Progenitor cell of endocrine pancreas (in vitro differentiated cells): ENCODE measurements at regions not wholly inside any gene's neighbourhood (a gene's known extent, or its start where the extent isn't known, plus 50 kb on each side); places are given as distances from the start of the nearest gene placed in this dataset.

ENCODE experiments used
- DNase-seq: peaks from one replicate; pipeline ENCODE4 v3.0.0; 2021; ENCODE audit warnings: low spot score; ENCODE audit not compliant: unreplicated experiment
- H3K27ac Mint-ChIP-seq: 2 replicates; pipeline ENCODE4 v1.8.0; 2021; ENCODE audit warnings: mild to moderate bottlenecking, moderate library complexity, mixed read lengths
- H3K27me3 Mint-ChIP-seq: 2 replicates; pipeline ENCODE4 v1.8.0; 2021; ENCODE audit warnings: mixed read lengths
- H3K36me3 Mint-ChIP-seq: 2 replicates; pipeline ENCODE4 v1.8.0; 2022; ENCODE audit warnings: mixed read lengths; ENCODE audit not compliant: insufficient read depth
- H3K4me1 Mint-ChIP-seq: 2 replicates; pipeline ENCODE4 v1.8.0; 2021; ENCODE audit warnings: low read depth, mixed read lengths
- H3K4me3 Mint-ChIP-seq: 2 replicates; pipeline ENCODE4 v1.8.0; 2021; ENCODE audit warnings: low read depth, mild to moderate bottlenecking, moderate library complexity, mixed read lengths
- H3K9me3 Mint-ChIP-seq: 2 replicates; pipeline ENCODE4 v1.8.0; 2021; ENCODE audit warnings: low read depth, mixed read lengths
- TF ChIP-seq, protein P1 (sequence below): fragments of 200-600 bp; sonication (generic); IDR thresholded peaks from one replicate; pipeline ENCODE4 v1.5.0; 2021; ENCODE audit warnings: antibody characterized with exemption, mild to moderate bottlenecking; ENCODE audit not compliant: unreplicated experiment

DNA sequence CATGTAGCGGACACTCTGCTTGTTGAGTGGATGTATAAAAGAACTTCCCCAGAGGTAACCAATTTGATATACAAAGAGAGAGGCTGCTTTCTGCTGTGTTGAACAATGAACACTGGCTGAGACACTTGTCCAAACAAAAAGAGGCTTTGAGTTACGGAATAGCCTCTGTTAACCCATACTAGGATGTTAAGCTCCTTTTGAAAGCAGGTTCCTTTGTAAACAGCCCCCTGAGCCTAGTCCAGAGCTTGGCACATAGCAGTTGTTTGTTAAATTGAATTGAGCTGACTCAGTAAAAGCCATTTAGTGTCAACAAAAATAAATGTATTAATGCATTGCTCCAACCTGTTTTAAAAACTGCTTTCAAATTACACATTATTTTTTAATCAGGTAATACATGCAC lies 200.1 kb downstream of the MZT1 start:
- H3K4me1 Mint-ChIP-seq = peaks cover 10% of the 10 kb centered on the region
- TF ChIP-seq, protein P1, sequence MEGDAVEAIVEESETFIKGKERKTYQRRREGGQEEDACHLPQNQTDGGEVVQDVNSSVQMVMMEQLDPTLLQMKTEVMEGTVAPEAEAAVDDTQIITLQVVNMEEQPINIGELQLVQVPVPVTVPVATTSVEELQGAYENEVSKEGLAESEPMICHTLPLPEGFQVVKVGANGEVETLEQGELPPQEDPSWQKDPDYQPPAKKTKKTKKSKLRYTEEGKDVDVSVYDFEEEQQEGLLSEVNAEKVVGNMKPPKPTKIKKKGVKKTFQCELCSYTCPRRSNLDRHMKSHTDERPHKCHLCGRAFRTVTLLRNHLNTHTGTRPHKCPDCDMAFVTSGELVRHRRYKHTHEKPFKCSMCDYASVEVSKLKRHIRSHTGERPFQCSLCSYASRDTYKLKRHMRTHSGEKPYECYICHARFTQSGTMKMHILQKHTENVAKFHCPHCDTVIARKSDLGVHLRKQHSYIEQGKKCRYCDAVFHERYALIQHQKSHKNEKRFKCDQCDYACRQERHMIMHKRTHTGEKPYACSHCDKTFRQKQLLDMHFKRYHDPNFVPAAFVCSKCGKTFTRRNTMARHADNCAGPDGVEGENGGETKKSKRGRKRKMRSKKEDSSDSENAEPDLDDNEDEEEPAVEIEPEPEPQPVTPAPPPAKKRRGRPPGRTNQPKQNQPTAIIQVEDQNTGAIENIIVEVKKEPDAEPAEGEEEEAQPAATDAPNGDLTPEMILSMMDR = no peak
- no peak for DNase-seq
- H3K27me3 Mint-ChIP-seq = peaks cover 3% of the 10 kb centered on the region
- no peak overlapping the region for H3K4me3 Mint-ChIP-seq
- H3K36me3 Mint-ChIP-seq = no peaks in the 10 kb centered on the region
- H3K9me3 Mint-ChIP-seq = no peaks in the 10 kb centered on the region
- no peak overlapping the region for H3K27ac Mint-ChIP-seq

GRCh38 chr13:72523593-72523992 lies 203.8 kb downstream of the MZT1 start:
- H3K9me3 Mint-ChIP-seq = no peaks in the 10 kb centered on the region
- H3K36me3 Mint-ChIP-seq = no peaks in the 10 kb centered on the region
- no peak overlapping the region for H3K4me3 Mint-ChIP-seq
- H3K27me3 Mint-ChIP-seq = peaks cover 3% of the 10 kb centered on the region
- DNase-seq = no peak
- TF ChIP-seq, protein P1 = no peak
- peaks cover 11% of the 10 kb centered on the region for H3K4me1 Mint-ChIP-seq
- no peak overlapping the region for H3K27ac Mint-ChIP-seq

DNA sequence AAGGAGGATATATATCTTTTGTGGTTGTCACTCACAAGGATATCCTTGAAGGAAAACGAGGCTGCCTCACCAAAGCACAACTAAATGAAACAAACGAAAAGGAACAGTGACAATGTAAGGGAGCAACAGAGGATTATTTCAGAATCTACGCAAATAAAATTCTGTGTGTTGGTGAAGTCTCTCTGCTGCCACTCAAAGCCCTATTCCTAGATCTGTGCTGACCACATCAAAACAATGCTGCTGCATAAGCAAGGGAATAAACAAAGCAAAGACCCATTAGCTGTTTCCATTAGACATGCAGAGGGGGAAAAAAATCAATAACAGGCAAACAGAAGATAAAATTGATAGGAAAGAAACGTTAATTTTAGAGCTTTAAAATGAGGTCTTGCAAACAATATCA lies 204.4 kb downstream of the MZT1 start:
- no peak overlapping the region for H3K4me3 Mint-ChIP-seq
- H3K4me1 Mint-ChIP-seq = peaks cover 11% of the 10 kb centered on the region
- H3K9me3 Mint-ChIP-seq = no peaks in the 10 kb centered on the region
- DNase-seq = no peak
- TF ChIP-seq, protein P1 = no peak
- peaks cover 3% of the 10 kb centered on the region for H3K27me3 Mint-ChIP-seq
- H3K36me3 Mint-ChIP-seq = no peaks in the 10 kb centered on the region
- H3K27ac Mint-ChIP-seq = no peak overlapping the region

- peak overlapping the region; percentile 3 for H3K27ac Mint-ChIP-seq
- H3K27me3 Mint-ChIP-seq = peaks cover 3% of the 10 kb centered on the region
- no peaks in the 10 kb centered on the region for H3K9me3 Mint-ChIP-seq
- peaks cover 11% of the 10 kb centered on the region for H3K4me1 Mint-ChIP-seq
- no peaks in the 10 kb centered on the region for H3K36me3 Mint-ChIP-seq
- TF ChIP-seq, protein P1 = no peak
- no peak overlapping the region for H3K4me3 Mint-ChIP-seq
- no peak for DNase-seq
These were observed 205.3 kb downstream of the MZT1 start for GRCh38 chr13:72521940-72522661.

GRCh38 chr13:72514146-72514545 lies 213.3 kb downstream of the MZT1 start:
- TF ChIP-seq, protein P1 = no peak
- Mint-ChIP-seq H3K27ac (no peak overlapping the region), H3K9me3 (no peaks in the 10 kb centered on the region)

More at GRCh38 chr13:72514146-72514545, 213.3 kb downstream of the MZT1 start:
- Mint-ChIP-seq H3K4me1 (no peaks in the 10 kb centered on the region), H3K36me3 (no peaks in the 10 kb centered on the region), H3K27me3 (no peaks in the 10 kb centered on the region), H3K4me3 (no peak overlapping the region)
- DNase-seq = no peak
